ENCODE measurements at regions not wholly inside any gene's neighbourhood (a gene's known extent, or its start where the extent isn't known, plus 50 kb on each side); places are given as distances from the start of the nearest gene placed in this dataset.

DNA sequence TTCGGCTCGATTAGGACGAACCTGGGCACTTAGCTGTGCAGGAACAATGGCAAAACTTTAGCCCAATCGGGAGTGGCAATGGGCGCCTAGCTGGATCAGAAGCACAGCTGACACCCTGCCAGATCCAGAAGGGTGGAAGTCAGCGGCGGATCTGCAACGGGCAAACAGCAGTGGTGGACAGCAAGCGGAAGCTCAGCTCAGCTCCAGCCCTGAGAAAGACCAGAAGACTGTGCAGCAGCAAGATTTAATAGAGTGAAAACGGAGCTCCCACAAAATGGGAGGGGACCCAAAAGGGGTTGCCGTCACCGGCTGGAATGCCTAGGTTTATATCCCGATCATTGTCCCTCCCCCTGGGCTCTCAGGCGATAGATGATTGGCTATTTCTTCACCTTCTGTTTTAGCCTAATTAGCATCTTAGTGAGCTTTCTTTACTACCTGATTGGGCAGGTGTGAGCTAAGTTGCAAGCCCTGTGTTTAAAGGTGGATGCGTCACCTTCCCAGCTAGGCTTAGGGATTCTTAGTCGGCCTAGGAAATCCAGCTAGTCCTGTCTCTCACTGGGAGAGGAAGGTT is 1237.9 kb downstream of the CDH12 start:
- intact Hi-C loops (cut with DNase I), result no loop called here
- WGBS, 2 donors, result 90 to 91% methylated on average over 16 of the region's 16 CpGs
- no peak for DNase-seq
- Histone ChIP-seq H3K4me1 (no peaks in the 10 kb centered on the region), H3K36me3 (no peaks in the 10 kb centered on the region), H3K27ac (no peak overlapping the region), H3K27me3 (no peaks in the 10 kb centered on the region), H3K9me3 (peaks cover 0 to 6% (median 0%) of the 10 kb centered on the region in 11 donors), H3K4me3 (no peak overlapping the region)
- TF ChIP-seq, protein P1, sequence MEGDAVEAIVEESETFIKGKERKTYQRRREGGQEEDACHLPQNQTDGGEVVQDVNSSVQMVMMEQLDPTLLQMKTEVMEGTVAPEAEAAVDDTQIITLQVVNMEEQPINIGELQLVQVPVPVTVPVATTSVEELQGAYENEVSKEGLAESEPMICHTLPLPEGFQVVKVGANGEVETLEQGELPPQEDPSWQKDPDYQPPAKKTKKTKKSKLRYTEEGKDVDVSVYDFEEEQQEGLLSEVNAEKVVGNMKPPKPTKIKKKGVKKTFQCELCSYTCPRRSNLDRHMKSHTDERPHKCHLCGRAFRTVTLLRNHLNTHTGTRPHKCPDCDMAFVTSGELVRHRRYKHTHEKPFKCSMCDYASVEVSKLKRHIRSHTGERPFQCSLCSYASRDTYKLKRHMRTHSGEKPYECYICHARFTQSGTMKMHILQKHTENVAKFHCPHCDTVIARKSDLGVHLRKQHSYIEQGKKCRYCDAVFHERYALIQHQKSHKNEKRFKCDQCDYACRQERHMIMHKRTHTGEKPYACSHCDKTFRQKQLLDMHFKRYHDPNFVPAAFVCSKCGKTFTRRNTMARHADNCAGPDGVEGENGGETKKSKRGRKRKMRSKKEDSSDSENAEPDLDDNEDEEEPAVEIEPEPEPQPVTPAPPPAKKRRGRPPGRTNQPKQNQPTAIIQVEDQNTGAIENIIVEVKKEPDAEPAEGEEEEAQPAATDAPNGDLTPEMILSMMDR (IDR thresholded peaks at IDR 0.05), result no peak
- no peak for ATAC-seq

DNA sequence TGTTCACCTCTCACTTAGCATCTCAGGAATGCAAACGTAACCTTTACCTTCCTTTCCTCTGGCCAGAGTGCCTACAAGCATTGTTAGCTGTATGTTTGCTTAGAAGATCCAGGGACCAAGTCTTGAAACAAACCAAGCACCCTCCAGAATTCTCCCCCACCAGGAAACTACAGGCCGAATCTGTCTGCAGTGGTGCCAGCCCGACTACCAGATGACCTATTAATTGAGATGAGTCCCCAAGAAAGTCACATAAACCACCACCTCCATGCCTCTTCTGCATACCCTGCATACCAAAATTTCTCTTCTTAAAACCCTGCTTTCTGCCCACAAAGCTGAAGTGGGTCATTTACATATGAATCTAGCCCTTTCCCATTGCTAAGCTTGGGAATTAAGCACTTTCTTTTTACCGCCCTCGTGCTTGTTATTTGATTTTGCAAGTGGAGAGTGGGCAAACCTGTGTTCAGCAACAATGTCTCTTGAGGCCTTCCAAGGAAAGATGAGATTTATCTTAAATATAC is 1239.1 kb downstream of the CDH12 start:
- DNase-seq (no peak), ATAC-seq (no peak)
- Histone ChIP-seq H3K27me3 (no peaks in the 10 kb centered on the region), H3K4me3 (no peak overlapping the region), H3K4me1 (no peaks in the 10 kb centered on the region), H3K27ac (no peak overlapping the region), H3K36me3 (no peaks in the 10 kb centered on the region), H3K9me3 (peaks cover 0 to 6% (median 0%) of the 10 kb centered on the region in 11 donors)
- intact Hi-C loops (cut with DNase I), result no loop called here
- TF ChIP-seq, protein P1 (IDR thresholded peaks at IDR 0.05), result no peak
- 70 to 74% methylated on average over 5 of the region's 5 CpGs for WGBS, 2 donors

DNA sequence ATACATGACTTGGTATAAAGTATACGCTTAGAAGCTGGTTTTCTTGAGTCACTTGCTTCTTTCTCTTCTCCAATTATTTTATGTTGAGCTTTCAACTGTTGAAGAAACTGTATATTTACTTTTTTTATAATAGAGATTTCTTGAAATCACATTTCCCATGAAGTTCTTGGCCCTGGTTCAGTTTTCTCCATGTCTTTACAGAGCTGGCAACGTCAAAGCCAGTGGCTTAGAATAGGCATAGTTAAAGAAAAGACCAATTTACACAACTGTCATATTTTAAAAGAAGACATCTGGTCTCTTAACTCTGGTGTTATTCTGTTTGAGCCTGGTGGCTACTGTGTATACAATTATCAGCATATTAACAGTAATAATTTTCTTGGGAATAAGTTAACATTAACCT is 1249.3 kb downstream of the CDH12 start:
- Histone ChIP-seq H3K36me3 (no peaks in the 10 kb centered on the region), H3K27ac (no peak overlapping the region), H3K9me3 (no peaks in the 10 kb centered on the region), H3K4me1 (no peaks in the 10 kb centered on the region), H3K27me3 (no peaks in the 10 kb centered on the region), H3K4me3 (no peak overlapping the region)
- TF ChIP-seq, protein P1 (IDR thresholded peaks at IDR 0.05), result no peak
- intact Hi-C loops (cut with DNase I), result no loop called here
- WGBS, 2 donors, result 60 to 66% methylated on average over 2 of the region's 2 CpGs
- DNase-seq, result no peak
- no peak for ATAC-seq

DNA sequence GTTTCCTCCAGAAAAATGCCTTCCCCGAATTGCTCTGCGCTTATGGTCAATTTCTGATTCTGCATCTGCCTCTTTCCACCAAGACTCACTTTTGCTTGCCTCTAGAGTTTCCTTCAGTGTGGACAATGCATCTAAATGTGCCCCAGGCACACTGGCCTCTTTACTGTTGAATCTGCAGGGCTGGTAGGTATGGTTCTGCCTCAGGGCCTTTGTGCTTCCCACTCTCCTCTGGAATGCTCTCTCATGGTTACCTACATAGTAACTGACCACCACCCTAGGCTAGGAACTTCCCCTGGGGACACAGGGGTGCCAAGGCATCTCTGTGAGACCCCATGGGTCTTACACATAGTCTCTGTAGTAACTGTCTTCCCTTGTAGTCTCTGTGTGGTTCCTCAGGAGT is 1258.6 kb downstream of the CDH12 start:
- TF ChIP-seq, protein P1 (IDR thresholded peaks at IDR 0.05), result no peak
- Histone ChIP-seq H3K9me3 (peaks cover 0 to 11% (median 0%) of the 10 kb centered on the region in 11 donors), H3K27me3 (no peaks in the 10 kb centered on the region), H3K27ac (no peak overlapping the region), H3K4me3 (no peak overlapping the region), H3K36me3 (no peaks in the 10 kb centered on the region), H3K4me1 (no peaks in the 10 kb centered on the region)
- ATAC-seq, result no peak
- WGBS, 2 donors, result 95 to 98% methylated on average over 2 of the region's 2 CpGs
- no peak for DNase-seq
- intact Hi-C loops (cut with DNase I), result no loop called here
